ENCODE measurements at regions not wholly inside any gene's neighbourhood (a gene's known extent, or its start where the extent isn't known, plus 50 kb on each side); places are given as distances from the start of the nearest gene placed in this dataset.

GRCh38 chrX:112967341-112967740 is 126.7 kb upstream of the AMOT start:
- no peak for TF ChIP-seq EZH2 (IDR thresholded peaks at IDR 0.05; ENCODE audit: borderline replicate concordance, low read depth, low read length, severe bottlenecking)
- TF ChIP-seq CTCF (IDR thresholded peaks at IDR 0.05; ENCODE audit: borderline replicate concordance, extremely low read depth, low read length, poor library complexity, severe bottlenecking), result no peak

Data from DND-41 (cell line).